ENCODE measurements at regions not wholly inside any gene's neighbourhood (a gene's known extent, or its start where the extent isn't known, plus 50 kb on each side); places are given as distances from the start of the nearest gene placed in this dataset.
A peak's percentile ranks its signal among the peaks of the same experiment; 100 is the strongest.

DNA sequence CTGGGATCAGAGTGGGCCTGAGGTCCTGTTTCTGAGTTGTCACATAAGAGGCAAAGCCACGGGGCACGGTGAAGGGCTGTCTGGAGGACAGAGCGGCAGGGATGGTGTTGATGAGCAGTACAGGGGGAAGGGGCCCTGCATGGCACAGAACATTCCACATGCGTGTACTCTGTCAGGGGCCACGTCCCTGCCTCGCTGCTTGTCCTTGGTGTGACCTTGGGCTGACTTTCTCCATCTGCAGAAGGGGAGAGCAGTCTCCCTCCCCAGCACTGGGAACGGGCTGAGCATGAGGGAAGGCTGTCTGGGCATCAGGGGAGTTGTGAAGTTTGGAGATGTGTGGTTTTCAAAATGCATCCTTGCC lies 71.5 kb upstream of the GSE1 start:
- Histone ChIP-seq H3K36me3 (replicated peaks in 1 of 2; ENCODE audit: control insufficient read depth in 1 of 2, insufficient read depth in 2 of 2, low read length in 2 of 2) (no peaks in the 10 kb centered on the region), H4K20me1 (ENCODE audit: insufficient read depth, low read length) (no peaks in the 10 kb centered on the region), H3K9me3 (ENCODE audit: low read length) (no peaks in the 10 kb centered on the region), H3K9ac (ENCODE audit: insufficient read depth, low read depth, low read length) (no peak overlapping the region), H3K4me3 (replicated peaks in 1 of 3; ENCODE audit: insufficient read depth in 1 of 3, low read depth in 2 of 3, low read length in 3 of 3) (no peak overlapping the region), H3K4me2 (ENCODE audit: low read depth, low read length) (no peak overlapping the region), H3K4me1 (ENCODE audit: insufficient read depth, low read length) (peaks cover 74% of the 10 kb centered on the region), H3K27me3 (ENCODE audit: control insufficient read depth in 1 of 2, insufficient read depth in 2 of 2, low read length in 2 of 2) (no peaks in the 10 kb centered on the region), H3K79me2 (ENCODE audit: insufficient read depth, low read length) (peaks cover 11% of the 10 kb centered on the region), H3K27ac (ENCODE audit: extremely low read length, insufficient read depth, low read length) (no peak overlapping the region), H2AFZ (ENCODE audit: low read length) (no peak overlapping the region)
- no TSS peak for BruUV-seq (replicated peaks)
- ATAC-seq = no peak
- in situ Hi-C loops (cut with HindIII; ENCODE audit: extremely low pct_ligation_motif_present, low pct_unique_long_range_greater_than_20kb) (no loop called here), intact Hi-C loops (cut with micrococcal nuclease; ENCODE audit: unreplicated experiment) (no loop called here)
- DNase-seq (ENCODE audit: low spot score) = no peak
- FAIRE-seq = no peak
- CTCF ChIA-PET (ENCODE audit: low intra/inter-chr PET ratio, low total read pairs) = no interaction called here
- TF ChIP-seq POLR2A (IDR thresholded peaks at IDR 0.05; ENCODE audit: insufficient read depth in 1 of 2, low read depth in 2 of 2, low read length in 2 of 2) (0 out of 4 replicates have a peak, but pooled peaks of 1 of the 2 experiments have one; percentile 13), HIVEP1 (CRISPR knock-in tag; IDR thresholded peaks at IDR 0.05) (no peak), NCOR1 (IDR thresholded peaks at IDR 0.05; ENCODE audit: borderline replicate concordance, low read length) (no peak), ESRRA (CRISPR knock-in tag; IDR thresholded peaks at IDR 0.05; ENCODE audit: low read depth) (peak; percentile 81; the same call in 1 of the 2 replicates), HNF4G (IDR thresholded peaks at IDR 0.05; ENCODE audit: borderline replicate concordance, low read depth, low read length) (no peak), HNF4G (CRISPR knock-in tag; IDR thresholded peaks at IDR 0.05; ENCODE audit: borderline replicate concordance, low read depth) (no peak), PCBP1 (IDR thresholded peaks at IDR 0.05; ENCODE audit: borderline replicate concordance, low read depth, low read length) (no peak), CBX2 (IDR thresholded peaks at IDR 0.05; ENCODE audit: low read depth, low read length) (no peak), CBX2 (CRISPR knock-in tag; IDR thresholded peaks at IDR 0.05; ENCODE audit: low read depth) (no peak), MATR3 (CRISPR knock-in tag; IDR thresholded peaks at IDR 0.05) (no peak), HOXA7 (CRISPR knock-in tag; IDR thresholded peaks at IDR 0.05) (no peak), ZNF550 (CRISPR knock-in tag; IDR thresholded peaks at IDR 0.05; ENCODE audit: borderline replicate concordance) (no peak), TAF1 (CRISPR knock-in tag; IDR thresholded peaks at IDR 0.05) (no peak), ZNF629 (CRISPR knock-in tag; conservative IDR thresholded peaks at IDR 0.05) (peak; percentile 38)
- 93% methylated on average over 7 of the region's 7 CpGs for whole genome bisulfite sequencing (ENCODE audit: low lambda C conversion rate)
- POLR2A ChIA-PET = interaction anchor here (2.4 to 7.3 kb wide), 3 partner anchors 18 to 26 kb away, joined by 7 to 227 read pairs (median 12); no protein-coding TSS in a partner anchor
